NB4 (cell line): ENCODE measurements at regions not wholly inside any gene's neighbourhood (a gene's known extent, or its start where the extent isn't known, plus 50 kb on each side); places are given as distances from the start of the nearest gene placed in this dataset.

Experiments
- MYC ChIP-seq: IDR thresholded peaks from 2 replicates; pipeline ENCODE4 v1.6.1; 2011; ENCODE audit warnings: low read depth, low read length
- TF ChIP-seq, protein P1 (sequence below): IDR thresholded peaks from 2 replicates; pipeline ENCODE4 v1.6.1; 2011; ENCODE audit warnings: low read depth, low read length
- TF ChIP-seq, protein P2 (sequence below): IDR thresholded peaks from one replicate; pipeline ENCODE4 v1.5.1; 2012; ENCODE audit warnings: low read depth, low read length

DNA sequence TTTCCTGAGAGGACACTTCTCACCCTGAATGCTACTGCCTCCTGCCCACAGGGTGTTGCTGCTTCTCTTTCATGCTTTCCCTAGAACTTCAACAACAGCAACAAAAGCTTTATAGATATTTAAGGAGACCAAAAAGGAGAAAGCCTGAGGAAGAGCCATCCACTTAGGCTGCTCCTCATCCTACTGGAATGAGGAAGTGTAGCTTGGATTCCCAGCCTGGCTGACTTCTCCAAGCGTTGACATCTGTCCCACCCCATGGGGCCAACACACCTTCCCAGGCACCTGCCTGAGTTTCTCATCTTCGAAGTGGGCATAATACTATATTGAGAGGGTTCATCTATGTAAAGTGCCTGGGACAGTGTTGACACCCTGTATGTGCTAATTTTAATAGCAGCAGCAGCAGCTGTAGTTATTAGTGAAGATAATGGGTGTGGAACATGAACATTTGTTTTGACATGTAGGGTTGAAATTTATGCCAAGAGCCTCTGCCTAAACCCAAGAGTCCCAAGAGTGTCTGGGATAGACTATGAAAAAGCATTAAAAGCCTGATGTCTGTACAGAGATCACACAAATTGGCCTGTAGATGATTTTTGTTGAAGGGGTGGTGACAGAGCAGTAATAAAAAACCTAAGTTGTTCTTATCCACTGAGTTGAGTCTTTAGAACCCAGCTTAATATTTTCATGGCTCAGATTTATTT is 96.5 kb upstream of the PIAS1 start:
- TF ChIP-seq, protein P1, sequence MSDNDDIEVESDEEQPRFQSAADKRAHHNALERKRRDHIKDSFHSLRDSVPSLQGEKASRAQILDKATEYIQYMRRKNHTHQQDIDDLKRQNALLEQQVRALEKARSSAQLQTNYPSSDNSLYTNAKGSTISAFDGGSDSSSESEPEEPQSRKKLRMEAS, result no peak
- TF ChIP-seq, protein P2, sequence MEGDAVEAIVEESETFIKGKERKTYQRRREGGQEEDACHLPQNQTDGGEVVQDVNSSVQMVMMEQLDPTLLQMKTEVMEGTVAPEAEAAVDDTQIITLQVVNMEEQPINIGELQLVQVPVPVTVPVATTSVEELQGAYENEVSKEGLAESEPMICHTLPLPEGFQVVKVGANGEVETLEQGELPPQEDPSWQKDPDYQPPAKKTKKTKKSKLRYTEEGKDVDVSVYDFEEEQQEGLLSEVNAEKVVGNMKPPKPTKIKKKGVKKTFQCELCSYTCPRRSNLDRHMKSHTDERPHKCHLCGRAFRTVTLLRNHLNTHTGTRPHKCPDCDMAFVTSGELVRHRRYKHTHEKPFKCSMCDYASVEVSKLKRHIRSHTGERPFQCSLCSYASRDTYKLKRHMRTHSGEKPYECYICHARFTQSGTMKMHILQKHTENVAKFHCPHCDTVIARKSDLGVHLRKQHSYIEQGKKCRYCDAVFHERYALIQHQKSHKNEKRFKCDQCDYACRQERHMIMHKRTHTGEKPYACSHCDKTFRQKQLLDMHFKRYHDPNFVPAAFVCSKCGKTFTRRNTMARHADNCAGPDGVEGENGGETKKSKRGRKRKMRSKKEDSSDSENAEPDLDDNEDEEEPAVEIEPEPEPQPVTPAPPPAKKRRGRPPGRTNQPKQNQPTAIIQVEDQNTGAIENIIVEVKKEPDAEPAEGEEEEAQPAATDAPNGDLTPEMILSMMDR, result no peak
- TF ChIP-seq MYC, result no peak
